ENCODE measurements at regions not wholly inside any gene's neighbourhood (a gene's known extent, or its start where the extent isn't known, plus 50 kb on each side); places are given as distances from the start of the nearest gene placed in this dataset.

DNA sequence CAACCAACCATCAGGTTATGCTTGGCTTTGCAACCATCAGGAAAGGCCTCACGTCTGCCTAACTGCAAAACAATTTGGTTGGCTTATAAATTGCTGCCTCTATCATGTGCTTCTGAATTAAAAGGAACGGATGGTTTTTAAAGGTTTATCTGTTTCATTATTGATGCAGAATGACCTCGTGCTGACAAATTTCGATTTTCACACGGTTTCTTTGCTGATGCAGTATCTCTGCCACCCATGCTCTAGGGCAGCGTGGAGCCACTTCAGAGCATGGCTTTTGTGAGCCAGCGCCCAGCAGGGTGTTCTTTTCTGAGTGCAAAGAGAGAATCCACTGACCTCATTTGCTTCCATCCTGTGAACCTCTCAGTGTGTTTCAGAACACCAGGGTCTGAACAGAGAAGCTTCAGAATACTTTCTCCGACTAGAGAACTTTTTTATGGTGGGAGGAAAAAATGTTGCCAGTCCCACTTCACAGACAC, 143.1 kb upstream of the L3MBTL4 start:
- POLR2A ChIA-PET: interaction anchor here (1.0 kb wide), 1 partner anchor 10 kb away, joined by 3 read pairs; no protein-coding TSS in a partner anchor
- no peaks in the 10 kb centered on the region for H3K9me1 ChIP-seq (ENCODE audit: control insufficient read depth, insufficient read depth, low read length)
- intact Hi-C loops (cut with micrococcal nuclease): no loop called here
- BruUV-seq (replicated peaks): no TSS peak
- ATAC-seq: no peak; the same call in 2 of the 3 replicates
- peaks cover 5% of the 10 kb centered on the region; the same call in 1 of the 2 replicates for H4K20me1 ChIP-seq (replicated peaks; ENCODE audit: control insufficient read depth, insufficient read depth, low read length)
- peaks cover 9 to 14% of the 10 kb centered on the region in 2 experiments; a peak in 4 of 5 replicates for H3K27me3 ChIP-seq (ENCODE audit: control insufficient read depth in 2 of 2, insufficient read depth in 2 of 2, low read length in 2 of 2)
- CTCF ChIA-PET (ENCODE audit: low intra/inter-chr PET ratio): no interaction called here
- no peaks in the 10 kb centered on the region for H3K79me2 ChIP-seq (ENCODE audit: control insufficient read depth, insufficient read depth, low read length)
- H3K36me3 ChIP-seq (ENCODE audit: control insufficient read depth, insufficient read depth, low read length): no peaks in the 10 kb centered on the region
- FAIRE-seq: no peak
- no peak overlapping the region for H3K4me3 ChIP-seq
- H3K9me3 ChIP-seq (replicated peaks; ENCODE audit: control insufficient read depth, insufficient read depth, low read depth, low read length): no peaks in the 10 kb centered on the region
- H3K9ac ChIP-seq (ENCODE audit: insufficient read depth in 1 of 2, low read depth in 2 of 2, low read length in 2 of 2): no peak overlapping the region
- WGBS (ENCODE audit: insufficient coverage, low coverage, missing lambda C conversion rate): under 1% methylated on average over 8 of the region's 8 CpGs
- in situ Hi-C loops (cut with MboI): no loop called here
- H3K27ac ChIP-seq (ENCODE audit: extremely low read depth, low read depth, low read length): no peak overlapping the region
- TF ChIP-seq BRD4 (IDR thresholded peaks at IDR 0.05): no peak
- no peak for TF ChIP-seq ARHGAP35 (IDR thresholded peaks at IDR 0.05; ENCODE audit: partially characterized antibody)
- TF ChIP-seq ZEB2 (IDR thresholded peaks at IDR 0.05): no peak
- TF ChIP-seq MTA3 (IDR thresholded peaks at IDR 0.05; ENCODE audit: borderline replicate concordance): no peak
- no peak for TF ChIP-seq ZBTB1 (CRISPR knock-in tag; IDR thresholded peaks at IDR 0.05; ENCODE audit: borderline replicate concordance, low read depth)
- TF ChIP-seq PHF21A (IDR thresholded peaks at IDR 0.05; ENCODE audit: borderline replicate concordance, low read depth): no peak
- TF ChIP-seq ZC3H4 (CRISPR knock-in tag; IDR thresholded peaks at IDR 0.05; ENCODE audit: borderline replicate concordance): no peak
- TF ChIP-seq ETV5 (CRISPR knock-in tag; IDR thresholded peaks at IDR 0.05; ENCODE audit: low read depth): no peak
- TF ChIP-seq, protein P1, sequence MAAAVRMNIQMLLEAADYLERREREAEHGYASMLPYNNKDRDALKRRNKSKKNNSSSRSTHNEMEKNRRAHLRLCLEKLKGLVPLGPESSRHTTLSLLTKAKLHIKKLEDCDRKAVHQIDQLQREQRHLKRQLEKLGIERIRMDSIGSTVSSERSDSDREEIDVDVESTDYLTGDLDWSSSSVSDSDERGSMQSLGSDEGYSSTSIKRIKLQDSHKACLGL (CRISPR knock-in tag; IDR thresholded peaks at IDR 0.05; ENCODE audit: borderline replicate concordance, poor library complexity, severe bottlenecking): no peak
- no peak for TF ChIP-seq CSDE1 (IDR thresholded peaks at IDR 0.05)
- no peak for TF ChIP-seq ZNF24 (IDR thresholded peaks at IDR 0.05)
- TF ChIP-seq, protein P2, sequence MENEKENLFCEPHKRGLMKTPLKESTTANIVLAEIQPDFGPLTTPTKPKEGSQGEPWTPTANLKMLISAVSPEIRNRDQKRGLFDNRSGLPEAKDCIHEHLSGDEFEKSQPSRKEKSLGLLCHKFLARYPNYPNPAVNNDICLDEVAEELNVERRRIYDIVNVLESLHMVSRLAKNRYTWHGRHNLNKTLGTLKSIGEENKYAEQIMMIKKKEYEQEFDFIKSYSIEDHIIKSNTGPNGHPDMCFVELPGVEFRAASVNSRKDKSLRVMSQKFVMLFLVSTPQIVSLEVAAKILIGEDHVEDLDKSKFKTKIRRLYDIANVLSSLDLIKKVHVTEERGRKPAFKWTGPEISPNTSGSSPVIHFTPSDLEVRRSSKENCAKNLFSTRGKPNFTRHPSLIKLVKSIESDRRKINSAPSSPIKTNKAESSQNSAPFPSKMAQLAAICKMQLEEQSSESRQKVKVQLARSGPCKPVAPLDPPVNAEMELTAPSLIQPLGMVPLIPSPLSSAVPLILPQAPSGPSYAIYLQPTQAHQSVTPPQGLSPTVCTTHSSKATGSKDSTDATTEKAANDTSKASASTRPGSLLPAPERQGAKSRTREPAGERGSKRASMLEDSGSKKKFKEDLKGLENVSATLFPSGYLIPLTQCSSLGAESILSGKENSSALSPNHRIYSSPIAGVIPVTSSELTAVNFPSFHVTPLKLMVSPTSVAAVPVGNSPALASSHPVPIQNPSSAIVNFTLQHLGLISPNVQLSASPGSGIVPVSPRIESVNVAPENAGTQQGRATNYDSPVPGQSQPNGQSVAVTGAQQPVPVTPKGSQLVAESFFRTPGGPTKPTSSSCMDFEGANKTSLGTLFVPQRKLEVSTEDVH (IDR thresholded peaks at IDR 0.05; ENCODE audit: low read depth, partially characterized antibody): no peak
- H3K4me1 ChIP-seq (replicated peaks in 1 of 2; ENCODE audit: control insufficient read depth in 2 of 2, insufficient read depth in 2 of 2, low read length in 2 of 2): no peaks in the 10 kb centered on the region; a peak in 1 of 5 replicates
- no peak for DNase-seq (ENCODE audit: extremely low read depth in 1 of 4, low spot score in 3 of 4)
- H3K4me2 ChIP-seq (ENCODE audit: insufficient read depth, low read length): no peak overlapping the region
- H2AFZ ChIP-seq (ENCODE audit: low read depth, low read length): no peak overlapping the region
